IMR-90 (cell line): ENCODE measurements at regions not wholly inside any gene's neighbourhood (a gene's known extent, or its start where the extent isn't known, plus 50 kb on each side); places are given as distances from the start of the nearest gene placed in this dataset.

ENCODE experiments used
- ATAC-seq: fragments of 200-7000 bp; cut with Tn5 transposase; 2 replicates; pipeline ENCODE4 v1.9.1; 2020; ENCODE audit warnings: low read depth, mild to moderate bottlenecking, moderate library complexity
- BruUV-seq: library from RNA; stranded (reverse); fragments of 400-500 nt; replicated peaks from 2 replicates; lab custom pipeline; 2021; lab: Mats Ljungman, UMichigan
- CTCF ChIA-PET: fragments of 300-600 bp; formaldehyde crosslinking; extraction: SDS; loops from one replicate; lab custom pipeline; 2021; ENCODE audit warnings: antibody characterized with exemption; lab: Yijun Ruan, JAX
- POLR2A ChIA-PET: fragments of 300-600 bp; sonication (Branson Sonifier 250); formaldehyde crosslinking; loops from one replicate; lab custom pipeline; 2022; ENCODE audit warnings: antibody characterized with exemption; ENCODE audit not compliant: unreplicated experiment; lab: Charles Lee
- DNase-seq: peaks from one replicate; pipeline ENCODE4 v3.0.0; 2013
- H2AFZ ChIP-seq: replicated peaks from 2 replicates; pipeline ENCODE3; 2013; ENCODE audit warnings: low read length, mild to moderate bottlenecking; ENCODE audit not compliant: poor library complexity
- H2AK5ac ChIP-seq: 2 replicates; pipeline ENCODE4 v1.6.1; 2013; ENCODE audit warnings: low read depth, low read length, inconsistent platforms
- H2AK9ac ChIP-seq: replicated peaks from 2 replicates; pipeline ENCODE3; 2013; ENCODE audit warnings: mild to moderate bottlenecking, low read depth, low read length, moderate library complexity; ENCODE audit not compliant: poor library complexity
- H2BK120ac ChIP-seq: 2 replicates; pipeline ENCODE4 v1.6.1; 2013; ENCODE audit warnings: low read depth, low read length, inconsistent platforms
- H2BK15ac ChIP-seq: 3 replicates; pipeline ENCODE4 v1.6.1; 2013; ENCODE audit warnings: low read depth, low read length, inconsistent platforms
- H2BK20ac ChIP-seq: 2 replicates; pipeline ENCODE4 v1.6.1; 2013; ENCODE audit warnings: low read depth, mild to moderate bottlenecking, inconsistent platforms, low read length, moderate library complexity
- H2BK5ac ChIP-seq: 2 replicates; pipeline ENCODE4 v1.6.1; 2013; ENCODE audit warnings: mild to moderate bottlenecking, low read depth, low read length, inconsistent platforms; ENCODE audit not compliant: poor library complexity, severe bottlenecking
- H3K14ac ChIP-seq: replicated peaks from 2 replicates; pipeline ENCODE4 v1.6.1; 2013; ENCODE audit warnings: low read depth, low read length, inconsistent platforms
- H3K18ac ChIP-seq: 2 replicates; pipeline ENCODE4 v1.6.1; 2013; ENCODE audit warnings: low read depth, low read length, control low read depth
- H3K23ac ChIP-seq: 2 replicates; pipeline ENCODE4 v1.6.1; 2013; ENCODE audit warnings: low read depth, low read length, inconsistent platforms
- H3K27ac ChIP-seq: 2 replicates; pipeline ENCODE4 v1.5.1; 2013; ENCODE audit warnings: mild to moderate bottlenecking, control low read depth, low read length; ENCODE audit not compliant: insufficient read depth
- H3K27me3 ChIP-seq: 2 replicates; pipeline ENCODE4 v1.6.1; 2013; ENCODE audit warnings: low read length; ENCODE audit not compliant: control insufficient read depth, insufficient read depth
- H3K36me3 ChIP-seq: 2 replicates; pipeline ENCODE4 v1.6.1; 2013; ENCODE audit warnings: low read length, mixed read lengths; ENCODE audit not compliant: control insufficient read depth, insufficient read depth
- H3K4ac ChIP-seq: 2 replicates; pipeline ENCODE4 v1.6.1; 2013; ENCODE audit warnings: low read depth, low read length, inconsistent platforms
- H3K4me1 ChIP-seq: 2 replicates; pipeline ENCODE4 v1.6.1; 2013; ENCODE audit warnings: low read length, mixed read lengths; ENCODE audit not compliant: control insufficient read depth, insufficient read depth
- H3K4me2 ChIP-seq: 2 replicates; pipeline ENCODE4 v1.6.1; 2013; ENCODE audit warnings: low read depth, mild to moderate bottlenecking, control low read depth, low read length, moderate library complexity
- H3K4me3 ChIP-seq: 2 replicates; pipeline ENCODE4 v1.5.1; 2013; ENCODE audit warnings: low read depth, mild to moderate bottlenecking, control low read depth, low read length, moderate library complexity; ENCODE audit not compliant: insufficient read depth
- H3K56ac ChIP-seq: 2 replicates; pipeline ENCODE4 v1.6.1; 2013; ENCODE audit warnings: low read length, inconsistent platforms; ENCODE audit not compliant: insufficient read depth; ENCODE audit errors: extremely low read depth
- H3K79me1 ChIP-seq, 2 experiments: 2 replicates each; pipeline ENCODE4 v1.6.1; 2013; ENCODE audit warnings: low read length in 2 of 2, inconsistent platforms in 1 of 2, low read depth in 1 of 2
- H3K9ac ChIP-seq: 2 replicates; pipeline ENCODE4 v1.6.1; 2013; ENCODE audit warnings: low read depth, low read length, control low read depth
- H3K9me1 ChIP-seq: 2 replicates; pipeline ENCODE4 v1.6.1; 2013; ENCODE audit warnings: low read length, inconsistent platforms; ENCODE audit not compliant: insufficient read depth
- H3K9me3 ChIP-seq: 2 replicates; pipeline ENCODE4 v1.6.1; 2013; ENCODE audit warnings: low read length; ENCODE audit not compliant: control insufficient read depth, insufficient read depth
- H4K20me1 ChIP-seq: 2 replicates; pipeline ENCODE4 v1.6.1; 2013; ENCODE audit warnings: low read length, inconsistent platforms; ENCODE audit not compliant: insufficient read depth
- H4K5ac ChIP-seq: 2 replicates; pipeline ENCODE4 v1.6.1; 2013; ENCODE audit warnings: mild to moderate bottlenecking, low read depth, low read length, control low read depth
- H4K8ac ChIP-seq, 2 experiments: 2 replicates each; pipeline ENCODE4 v1.6.1; 2013; ENCODE audit warnings: low read depth in 2 of 2, low read length in 2 of 2, control low read depth in 1 of 2, inconsistent platforms in 1 of 2
- H4K91ac ChIP-seq: 2 replicates; pipeline ENCODE4 v1.6.1; 2013; ENCODE audit warnings: low read depth, low read length, inconsistent platforms; ENCODE audit not compliant: insufficient read depth
- BHLHE40 ChIP-seq: fragments of 150-350 bp; IDR thresholded peaks from 2 replicates; pipeline ENCODE4 v1.6.1; 2016; ENCODE audit warnings: mild to moderate bottlenecking, low read depth, low read length
- CEBPB ChIP-seq: IDR thresholded peaks from 2 replicates; pipeline ENCODE4 v1.6.1; 2012; ENCODE audit warnings: low read depth, low read length, improper control_type of control experiment
- CHD1 ChIP-seq: IDR thresholded peaks from 2 replicates; pipeline ENCODE4 v1.6.1; 2012; ENCODE audit warnings: low read depth, low read length, improper control_type of control experiment
- FOS ChIP-seq: fragments of 150-350 bp; IDR thresholded peaks from 2 replicates; pipeline ENCODE4 v1.6.1; 2016; ENCODE audit warnings: low read depth, low read length
- MAFK ChIP-seq: IDR thresholded peaks from 2 replicates; pipeline ENCODE4 v1.6.1; 2012; ENCODE audit warnings: low read depth, low read length, improper control_type of control experiment
- MAZ ChIP-seq: IDR thresholded peaks from 2 replicates; pipeline ENCODE4 v1.6.1; 2012; ENCODE audit warnings: low read depth, mild to moderate bottlenecking, low read length, improper control_type of control experiment, moderate library complexity, borderline replicate concordance
- MXI1 ChIP-seq: IDR thresholded peaks from 2 replicates; pipeline ENCODE4 v1.6.1; 2012; ENCODE audit warnings: low read depth, mild to moderate bottlenecking, low read length, moderate library complexity, borderline replicate concordance
- NFE2L2 ChIP-seq: fragments of 150-350 bp; IDR thresholded peaks from 2 replicates; pipeline ENCODE4 v1.6.1; 2016; ENCODE audit warnings: low read depth, mild to moderate bottlenecking, low read length
- POLR2A ChIP-seq: IDR thresholded peaks from 2 replicates; pipeline ENCODE4 v1.6.1; 2012; ENCODE audit warnings: mild to moderate bottlenecking, low read depth, low read length
- RCOR1 ChIP-seq: IDR thresholded peaks from 2 replicates; pipeline ENCODE4 v1.6.1; 2012; ENCODE audit warnings: mild to moderate bottlenecking, low read length, improper control_type of control experiment; ENCODE audit not compliant: insufficient replicate concordance
- RFX5 ChIP-seq: IDR thresholded peaks from 2 replicates; pipeline ENCODE4 v1.8.0; 2012; ENCODE audit warnings: low read depth, mild to moderate bottlenecking, low read length, moderate library complexity
- SMC3 ChIP-seq: fragments of 150-350 bp; IDR thresholded peaks from 2 replicates; pipeline ENCODE4 v1.6.1; 2016; ENCODE audit warnings: low read depth, mild to moderate bottlenecking, antibody characterized with exemption, low read length, moderate library complexity
- WGBS, 2 experiments: methylation state at CpG; one replicate each; pipeline versions ENCODE4 v1.1.5 to v1.1.7; 2013; ENCODE audit warnings: missing lambda C conversion rate in 2 of 2; ENCODE audit not compliant: insufficient read length in 1 of 2; ENCODE audit errors: extremely low coverage in 2 of 2; 5-methylcytosine and 5-hydroxymethylcytosine counted together
- dilution Hi-C: fragments of 300-500 bp; cut with HindIII; formaldehyde crosslinking; loops from one replicate; pipeline ENCODE4 v1.14.3; 2018; ENCODE audit warnings: low sequenced_read_pairs; ENCODE audit not compliant: unreplicated experiment
- in situ Hi-C: fragments of 300-500 bp; cut with MboI; formaldehyde crosslinking; loops from 3 replicates; pipeline ENCODE4 v1.14.3; 2019; ENCODE audit warnings: low sequenced_read_pairs, inconsistent platforms, mixed read lengths
- intact Hi-C: fragments of 100-400 bp; cut with micrococcal nuclease; formaldehyde crosslinking; loops from 2 replicates; pipeline ENCODE4 v1.10.0; 2022
- TF ChIP-seq, protein P1 (sequence below): conservative IDR thresholded peaks from 2 replicates; pipeline ENCODE4 v1.5.1; 2012; ENCODE audit warnings: mild to moderate bottlenecking, low read depth, low read length, improper control_type of control experiment
- TF ChIP-seq, protein P2 (sequence below): fragments of 150-350 bp; IDR thresholded peaks from 2 replicates; pipeline ENCODE4 v1.6.1; 2017; ENCODE audit warnings: mild to moderate bottlenecking, antibody characterized with exemption, low read length, low read depth

DNA sequence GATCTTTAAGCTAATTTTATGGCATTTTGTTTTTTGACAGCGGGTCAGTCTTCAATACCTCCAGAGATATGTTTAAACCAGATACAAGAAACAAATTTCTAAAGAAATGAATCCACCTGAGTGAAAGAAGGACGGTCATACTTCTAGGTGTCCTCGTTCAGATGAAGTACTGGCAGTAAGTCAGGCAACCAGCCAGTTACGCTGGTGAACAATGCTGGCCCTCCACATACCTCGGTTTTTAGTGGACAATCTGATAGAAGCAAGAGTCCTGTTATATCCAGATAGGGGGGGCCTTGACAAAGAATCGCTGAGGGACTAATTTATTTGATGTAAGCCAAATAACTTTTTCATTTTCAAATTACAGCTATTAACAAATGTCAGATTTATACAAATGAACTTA lies 266.4 kb upstream of the KLF14 start:
- POLR2A ChIA-PET, result no interaction called here
- 90% methylated on average over 2 of the region's 6 CpGs; no CpG with 5 or more reads in 1 of the 2 experiments for WGBS, 2 experiments
- dilution Hi-C loops, result no loop called here

More for the DNA sequence above, 266.4 kb upstream of the KLF14 start:
- Histone ChIP-seq H2BK5ac (no peak overlapping the region), H4K91ac (no peak overlapping the region), H2BK120ac (no peak overlapping the region), H3K18ac (no peak overlapping the region), H3K9ac (no peak overlapping the region), H3K9me3 (peaks cover 3% of the 10 kb centered on the region; the same call in 1 of the 2 replicates), H3K27ac (no peak overlapping the region), H2BK20ac (no peak overlapping the region), H3K9me1 (peaks cover 11% of the 10 kb centered on the region), H2BK15ac (no peak overlapping the region), H4K5ac (no peak overlapping the region), H2AK9ac (no peak overlapping the region), H3K4me3 (no peak overlapping the region), H3K79me1 (peaks cover 26 to 66% of the 10 kb centered on the region in 2 experiments), H3K56ac (no peak overlapping the region), H3K23ac (no peak overlapping the region), H3K4ac (no peak overlapping the region), H3K4me1 (peaks cover 15% of the 10 kb centered on the region), H4K20me1 (peaks cover 12% of the 10 kb centered on the region; the same call in 1 of the 2 replicates), H2AK5ac (no peak overlapping the region), H3K4me2 (no peak overlapping the region), H2AFZ (no peak overlapping the region), H3K36me3 (peaks cover 6% of the 10 kb centered on the region), H3K14ac (no peak overlapping the region), H4K8ac (no peak overlapping the region), H3K27me3 (no peaks in the 10 kb centered on the region)
- DNase-seq, result no peak
- in situ Hi-C loops (no loop called here), intact Hi-C loops (no loop called here)
- no TSS peak for BruUV-seq
- CTCF ChIA-PET, result no interaction called here
- no peak for ATAC-seq
- TF ChIP-seq MAFK (no peak), CEBPB (no peak), CHD1 (no peak), NFE2L2 (no peak), RFX5 (no peak), MXI1 (no peak), FOS (no peak), POLR2A (no peak), SMC3 (no peak), BHLHE40 (no peak), RCOR1 (no peak), MAZ (no peak)
- TF ChIP-seq, protein P1, sequence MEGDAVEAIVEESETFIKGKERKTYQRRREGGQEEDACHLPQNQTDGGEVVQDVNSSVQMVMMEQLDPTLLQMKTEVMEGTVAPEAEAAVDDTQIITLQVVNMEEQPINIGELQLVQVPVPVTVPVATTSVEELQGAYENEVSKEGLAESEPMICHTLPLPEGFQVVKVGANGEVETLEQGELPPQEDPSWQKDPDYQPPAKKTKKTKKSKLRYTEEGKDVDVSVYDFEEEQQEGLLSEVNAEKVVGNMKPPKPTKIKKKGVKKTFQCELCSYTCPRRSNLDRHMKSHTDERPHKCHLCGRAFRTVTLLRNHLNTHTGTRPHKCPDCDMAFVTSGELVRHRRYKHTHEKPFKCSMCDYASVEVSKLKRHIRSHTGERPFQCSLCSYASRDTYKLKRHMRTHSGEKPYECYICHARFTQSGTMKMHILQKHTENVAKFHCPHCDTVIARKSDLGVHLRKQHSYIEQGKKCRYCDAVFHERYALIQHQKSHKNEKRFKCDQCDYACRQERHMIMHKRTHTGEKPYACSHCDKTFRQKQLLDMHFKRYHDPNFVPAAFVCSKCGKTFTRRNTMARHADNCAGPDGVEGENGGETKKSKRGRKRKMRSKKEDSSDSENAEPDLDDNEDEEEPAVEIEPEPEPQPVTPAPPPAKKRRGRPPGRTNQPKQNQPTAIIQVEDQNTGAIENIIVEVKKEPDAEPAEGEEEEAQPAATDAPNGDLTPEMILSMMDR, result no peak
- TF ChIP-seq, protein P2, sequence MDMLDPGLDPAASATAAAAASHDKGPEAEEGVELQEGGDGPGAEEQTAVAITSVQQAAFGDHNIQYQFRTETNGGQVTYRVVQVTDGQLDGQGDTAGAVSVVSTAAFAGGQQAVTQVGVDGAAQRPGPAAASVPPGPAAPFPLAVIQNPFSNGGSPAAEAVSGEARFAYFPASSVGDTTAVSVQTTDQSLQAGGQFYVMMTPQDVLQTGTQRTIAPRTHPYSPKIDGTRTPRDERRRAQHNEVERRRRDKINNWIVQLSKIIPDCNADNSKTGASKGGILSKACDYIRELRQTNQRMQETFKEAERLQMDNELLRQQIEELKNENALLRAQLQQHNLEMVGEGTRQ, result no peak
